ENCODE measurements at regions not wholly inside any gene's neighbourhood (a gene's known extent, or its start where the extent isn't known, plus 50 kb on each side); places are given as distances from the start of the nearest gene placed in this dataset.

GRCh38 chr1:157310401-157310800 lies 172.2 kb upstream of the ETV3 start:
- Histone ChIP-seq H3K9ac (ENCODE audit: extremely low read depth, low read length, poor library complexity, severe bottlenecking) (no peak overlapping the region), H3K27me3 (ENCODE audit: control insufficient read depth, insufficient read depth, low read length, poor library complexity, severe bottlenecking) (no peaks in the 10 kb centered on the region), H3K36me3 (ENCODE audit: control insufficient read depth, insufficient read depth, low read length) (no peaks in the 10 kb centered on the region), H3K9me3 (ENCODE audit: control insufficient read depth, low read length) (no peaks in the 10 kb centered on the region), H3K4me1 (ENCODE audit: control insufficient read depth, insufficient read depth, low read length) (peaks cover 4% of the 10 kb centered on the region), H3K4me3 (ENCODE audit: low read length) (no peak overlapping the region), H3K27ac (ENCODE audit: low read depth, low read length) (no peak overlapping the region)
- no peaks in the 10 kb centered on the region for H3K36me3 Mint-ChIP-seq (ENCODE audit: low read depth)
- H3K27me3 Mint-ChIP-seq (ENCODE audit: insufficient read depth), result peaks cover 24% of the 10 kb centered on the region
- no peaks in the 10 kb centered on the region for H3K9me3 Mint-ChIP-seq
- no peak overlapping the region for H3K4me3 Mint-ChIP-seq
- peaks cover 18% of the 10 kb centered on the region for H3K4me1 Mint-ChIP-seq
- H3K27ac Mint-ChIP-seq, result no peak overlapping the region
- DNase-seq, result peak; percentile 65
- 67 to 70% methylated on average over 5 of the region's 5 CpGs for WGBS, 2 experiments (ENCODE audit: insufficient coverage in 1 of 2, insufficient read length in 1 of 2)
- no peak for TF ChIP-seq CTCF (conservative IDR thresholded peaks at IDR 0.05)

GRCh38 chr1:157307491-157307890 lies 169.3 kb upstream of the ETV3 start:
- Histone ChIP-seq H3K36me3 (ENCODE audit: control insufficient read depth, insufficient read depth, low read length) (no peaks in the 10 kb centered on the region), H3K4me3 (ENCODE audit: low read length) (no peak overlapping the region), H3K27me3 (ENCODE audit: control insufficient read depth, insufficient read depth, low read length, poor library complexity, severe bottlenecking) (no peaks in the 10 kb centered on the region), H3K4me1 (ENCODE audit: control insufficient read depth, insufficient read depth, low read length) (peaks cover 4% of the 10 kb centered on the region), H3K27ac (ENCODE audit: low read depth, low read length) (no peak overlapping the region), H3K9ac (ENCODE audit: extremely low read depth, low read length, poor library complexity, severe bottlenecking) (no peak overlapping the region), H3K9me3 (ENCODE audit: control insufficient read depth, low read length) (no peaks in the 10 kb centered on the region)
- WGBS, 2 experiments (ENCODE audit: insufficient coverage in 1 of 2, insufficient read length in 1 of 2), result 81% methylated on average over 1 of the region's 1 CpG; no CpG with 5 or more reads in 1 of the 2 experiments
- no peak for TF ChIP-seq CTCF (conservative IDR thresholded peaks at IDR 0.05)
- no peak overlapping the region for H3K27ac Mint-ChIP-seq
- H3K36me3 Mint-ChIP-seq (ENCODE audit: low read depth), result no peaks in the 10 kb centered on the region
- peaks cover 19% of the 10 kb centered on the region for H3K27me3 Mint-ChIP-seq (ENCODE audit: insufficient read depth)
- H3K9me3 Mint-ChIP-seq, result no peaks in the 10 kb centered on the region
- peak; percentile 39 for DNase-seq
- H3K4me1 Mint-ChIP-seq, result peaks cover 21% of the 10 kb centered on the region
- no peak overlapping the region for H3K4me3 Mint-ChIP-seq

- Histone ChIP-seq H3K27me3 (ENCODE audit: control insufficient read depth, insufficient read depth, low read length, poor library complexity, severe bottlenecking) (no peaks in the 10 kb centered on the region), H3K9ac (ENCODE audit: extremely low read depth, low read length, poor library complexity, severe bottlenecking) (no peak overlapping the region), H3K4me3 (ENCODE audit: low read length) (no peak overlapping the region), H3K9me3 (ENCODE audit: control insufficient read depth, low read length) (no peaks in the 10 kb centered on the region), H3K4me1 (ENCODE audit: control insufficient read depth, insufficient read depth, low read length) (peaks cover 4% of the 10 kb centered on the region), H3K36me3 (ENCODE audit: control insufficient read depth, insufficient read depth, low read length) (no peaks in the 10 kb centered on the region), H3K27ac (ENCODE audit: low read depth, low read length) (no peak overlapping the region)
- Mint-ChIP-seq H3K4me1 (peaks cover 19% of the 10 kb centered on the region), H3K36me3 (ENCODE audit: low read depth) (no peaks in the 10 kb centered on the region), H3K9me3 (no peaks in the 10 kb centered on the region), H3K4me3 (no peak overlapping the region), H3K27ac (no peak overlapping the region), H3K27me3 (ENCODE audit: insufficient read depth) (peaks cover 19% of the 10 kb centered on the region)
- WGBS, 2 experiments (ENCODE audit: insufficient coverage in 1 of 2, insufficient read length in 1 of 2), result 59 to 100% methylated on average over 1 to 3 of the region's 3 CpGs
- no peak for TF ChIP-seq CTCF (conservative IDR thresholded peaks at IDR 0.05)
- peak; percentile 35 for DNase-seq
Observed at GRCh38 chr1:157306896-157307295, 168.7 kb upstream of the ETV3 start.

Data from endodermal cell (in vitro differentiated cells).